ENCODE measurements at regions not wholly inside any gene's neighbourhood (a gene's known extent, or its start where the extent isn't known, plus 50 kb on each side); places are given as distances from the start of the nearest gene placed in this dataset.

DNA sequence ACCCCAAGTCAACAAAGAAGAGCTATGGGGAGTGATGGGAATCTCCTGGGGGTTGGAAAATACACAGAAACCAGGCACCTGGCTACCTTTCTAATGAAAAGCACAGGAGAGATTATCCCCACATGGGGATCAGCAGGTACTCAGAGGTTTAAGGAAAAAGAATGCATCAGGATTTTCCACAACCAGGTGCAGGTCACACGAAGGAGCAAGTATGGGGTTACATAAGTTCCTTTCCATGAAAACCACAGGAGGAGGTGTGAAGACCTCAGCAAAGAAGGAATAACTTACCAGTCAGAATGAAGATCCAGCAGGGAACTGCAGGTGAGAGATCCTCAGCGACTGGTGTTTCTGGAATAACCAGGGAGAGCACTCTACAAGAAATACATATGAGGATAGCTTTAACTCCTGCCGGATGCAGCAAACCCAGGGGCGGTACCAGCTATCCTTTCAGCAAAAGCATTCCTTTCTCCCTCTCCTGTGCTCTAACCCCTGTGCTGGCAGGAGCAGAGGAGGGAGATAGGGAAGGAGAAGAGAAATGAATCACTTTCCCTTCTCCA, 116.7 kb upstream of the TMEM106B start:
- H3K27me3 ChIP-seq = no peaks in the 10 kb centered on the region
- ATAC-seq (no peak), DNase-seq (no peak)
- intact Hi-C loops (cut with DNase I) = no loop called here
- no peaks in the 10 kb centered on the region for H3K9me3 ChIP-seq
- no peaks in the 10 kb centered on the region for H3K4me1 ChIP-seq
- no peaks in the 10 kb centered on the region for H3K36me3 ChIP-seq
- H3K4me3 ChIP-seq = no peak overlapping the region
- H3K27ac ChIP-seq = no peak overlapping the region
- TF ChIP-seq, protein P1, sequence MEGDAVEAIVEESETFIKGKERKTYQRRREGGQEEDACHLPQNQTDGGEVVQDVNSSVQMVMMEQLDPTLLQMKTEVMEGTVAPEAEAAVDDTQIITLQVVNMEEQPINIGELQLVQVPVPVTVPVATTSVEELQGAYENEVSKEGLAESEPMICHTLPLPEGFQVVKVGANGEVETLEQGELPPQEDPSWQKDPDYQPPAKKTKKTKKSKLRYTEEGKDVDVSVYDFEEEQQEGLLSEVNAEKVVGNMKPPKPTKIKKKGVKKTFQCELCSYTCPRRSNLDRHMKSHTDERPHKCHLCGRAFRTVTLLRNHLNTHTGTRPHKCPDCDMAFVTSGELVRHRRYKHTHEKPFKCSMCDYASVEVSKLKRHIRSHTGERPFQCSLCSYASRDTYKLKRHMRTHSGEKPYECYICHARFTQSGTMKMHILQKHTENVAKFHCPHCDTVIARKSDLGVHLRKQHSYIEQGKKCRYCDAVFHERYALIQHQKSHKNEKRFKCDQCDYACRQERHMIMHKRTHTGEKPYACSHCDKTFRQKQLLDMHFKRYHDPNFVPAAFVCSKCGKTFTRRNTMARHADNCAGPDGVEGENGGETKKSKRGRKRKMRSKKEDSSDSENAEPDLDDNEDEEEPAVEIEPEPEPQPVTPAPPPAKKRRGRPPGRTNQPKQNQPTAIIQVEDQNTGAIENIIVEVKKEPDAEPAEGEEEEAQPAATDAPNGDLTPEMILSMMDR (IDR thresholded peaks at IDR 0.05) = no peak

DNA sequence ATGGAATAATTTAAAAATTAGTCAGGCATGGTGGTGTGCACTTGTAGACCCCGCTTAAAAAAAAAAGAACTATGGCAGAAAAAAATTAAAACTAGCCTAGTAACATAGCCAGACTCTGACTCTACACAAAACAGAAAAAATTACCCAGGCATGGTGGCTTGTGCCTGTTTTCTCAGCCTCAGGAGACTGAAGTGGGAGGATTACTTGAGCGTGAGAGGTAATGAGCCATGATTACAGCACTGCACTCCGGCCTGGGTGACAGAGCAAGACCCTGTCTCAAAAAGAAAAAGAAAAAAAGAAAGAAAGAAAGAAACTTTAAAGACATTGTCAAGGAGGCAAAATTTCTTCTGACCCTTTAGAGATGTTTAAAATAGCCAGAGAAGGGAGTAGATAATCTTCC, 109.0 kb upstream of the TMEM106B start:
- ATAC-seq = no peak
- no peaks in the 10 kb centered on the region for H3K4me1 ChIP-seq

GRCh38 chr7:12102527-12102926, 108.6 kb upstream of the TMEM106B start:
- Histone ChIP-seq H3K27ac (no peak overlapping the region), H3K9me3 (no peaks in the 10 kb centered on the region), H3K27me3 (no peaks in the 10 kb centered on the region), H3K4me3 (no peak overlapping the region), H3K4me1 (no peaks in the 10 kb centered on the region), H3K36me3 (no peaks in the 10 kb centered on the region)
- intact Hi-C loops (cut with DNase I) = no loop called here
- ATAC-seq (no peak), DNase-seq (no peak)
- TF ChIP-seq, protein P1 (IDR thresholded peaks at IDR 0.05) = no peak

More for the DNA sequence above, 109.0 kb upstream of the TMEM106B start:
- intact Hi-C loops (cut with DNase I) = no loop called here
- Histone ChIP-seq H3K4me3 (no peak overlapping the region), H3K27me3 (no peaks in the 10 kb centered on the region), H3K9me3 (no peaks in the 10 kb centered on the region), H3K27ac (no peak overlapping the region), H3K36me3 (no peaks in the 10 kb centered on the region)
- TF ChIP-seq, protein P1 (IDR thresholded peaks at IDR 0.05) = no peak
- no peak for DNase-seq

DNA sequence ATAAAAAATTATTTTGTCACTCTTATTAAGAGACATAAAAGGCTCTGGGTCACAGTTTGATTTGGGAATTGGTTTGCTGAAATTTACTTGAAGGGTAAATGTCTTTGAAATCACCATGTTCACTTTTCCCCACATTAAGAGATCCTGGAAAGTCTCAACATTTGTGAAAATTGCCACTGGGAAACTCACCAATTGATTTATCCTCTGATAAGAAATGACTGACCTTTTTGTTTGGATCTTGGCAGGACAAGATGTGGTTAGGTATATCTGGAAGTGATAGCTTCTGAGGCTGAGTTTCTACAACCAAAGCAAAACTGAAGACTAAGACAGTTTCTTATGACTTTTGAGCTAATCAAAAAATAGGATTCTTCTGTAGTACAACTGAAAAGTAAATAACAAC, 107.1 kb upstream of the TMEM106B start:
- no peak overlapping the region for H3K4me3 ChIP-seq
- TF ChIP-seq, protein P1 (IDR thresholded peaks at IDR 0.05) = no peak
- DNase-seq = no peak
- ATAC-seq = no peak
- no peak overlapping the region for H3K27ac ChIP-seq
- H3K27me3 ChIP-seq = no peaks in the 10 kb centered on the region
- H3K9me3 ChIP-seq = no peaks in the 10 kb centered on the region
- no peaks in the 10 kb centered on the region for H3K36me3 ChIP-seq
- intact Hi-C loops (cut with DNase I) = no loop called here
- H3K4me1 ChIP-seq = no peaks in the 10 kb centered on the region

DNA sequence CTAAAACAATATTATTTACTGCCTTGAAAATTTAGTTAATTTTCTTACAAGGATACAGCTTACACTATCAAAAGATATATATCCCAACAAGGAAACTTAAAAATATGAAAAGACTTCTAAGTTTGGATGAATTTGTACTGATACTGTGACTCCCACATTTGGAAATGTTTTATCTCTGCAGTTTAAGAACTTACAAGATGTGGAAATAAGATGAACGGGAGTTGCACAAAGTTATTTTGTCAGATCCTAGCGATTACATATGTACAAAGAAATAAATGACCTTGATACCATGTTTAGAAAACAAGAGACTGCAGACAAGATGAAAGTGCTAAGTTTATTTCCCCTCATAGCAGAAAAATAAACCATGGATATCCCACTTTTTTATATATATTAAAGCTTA, 103.7 kb upstream of the TMEM106B start:
- TF ChIP-seq, protein P1 (IDR thresholded peaks at IDR 0.05) = no peak
- Histone ChIP-seq H3K9me3 (no peaks in the 10 kb centered on the region), H3K4me1 (no peaks in the 10 kb centered on the region), H3K27ac (no peak overlapping the region), H3K27me3 (peaks cover 0 to 27% of the 10 kb centered on the region in 2 donors), H3K36me3 (no peaks in the 10 kb centered on the region), H3K4me3 (no peak overlapping the region)
- DNase-seq = no peak
- no peak for ATAC-seq
- intact Hi-C loops (cut with DNase I) = no loop called here

All from left lung (tissue), 4 donors.